CD4-positive, alpha-beta T cell treated with Interferon gamma for 1 hour (primary cell): ENCODE measurements at regions not wholly inside any gene's neighbourhood (a gene's known extent, or its start where the extent isn't known, plus 50 kb on each side); places are given as distances from the start of the nearest gene placed in this dataset.

Source experiments
- DNase-seq: peaks from one replicate; pipeline ENCODE4 v3.0.0-alpha.2; 2020

DNA sequence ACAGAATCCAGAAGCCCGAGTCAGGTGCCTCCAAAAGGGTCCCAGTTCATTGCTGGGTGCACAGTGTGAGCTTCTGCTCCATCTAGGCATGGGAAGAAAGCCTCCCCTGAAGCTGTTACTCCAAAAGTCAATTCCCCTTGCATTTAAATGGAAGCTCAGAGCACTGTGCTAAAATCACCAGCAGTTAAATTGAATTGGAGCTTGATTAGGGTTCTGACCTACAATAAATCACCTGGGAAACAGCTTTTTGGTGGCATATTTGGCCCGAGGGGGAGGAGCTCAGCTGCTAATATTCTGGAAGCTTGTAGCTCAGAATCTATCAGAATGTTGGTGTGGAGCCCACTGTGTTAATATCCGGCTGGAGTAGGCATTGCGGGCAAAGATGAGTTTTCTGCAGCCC lies 87.1 kb upstream of the RGMA start:
- no peak for DNase-seq

DNA sequence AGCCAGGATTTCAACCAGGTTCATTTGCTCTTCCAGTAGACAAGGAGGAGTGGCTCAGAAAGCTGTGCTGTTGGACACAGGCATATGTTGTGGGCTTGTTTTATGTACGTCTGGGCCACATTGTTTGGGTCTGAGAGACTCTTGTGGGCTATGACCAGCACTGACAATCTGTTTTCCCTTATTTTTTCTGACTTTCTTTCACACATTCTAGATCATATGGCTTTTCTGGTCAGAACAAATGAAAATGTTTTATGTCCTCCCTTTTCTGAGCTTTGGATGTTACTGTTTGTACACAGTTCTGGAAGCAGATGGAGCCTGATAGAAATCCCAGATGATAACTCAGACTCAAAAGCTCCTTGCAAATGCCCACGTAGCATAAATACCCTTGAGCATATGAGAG lies 85.8 kb upstream of the RGMA start:
- DNase-seq, result no peak

DNA sequence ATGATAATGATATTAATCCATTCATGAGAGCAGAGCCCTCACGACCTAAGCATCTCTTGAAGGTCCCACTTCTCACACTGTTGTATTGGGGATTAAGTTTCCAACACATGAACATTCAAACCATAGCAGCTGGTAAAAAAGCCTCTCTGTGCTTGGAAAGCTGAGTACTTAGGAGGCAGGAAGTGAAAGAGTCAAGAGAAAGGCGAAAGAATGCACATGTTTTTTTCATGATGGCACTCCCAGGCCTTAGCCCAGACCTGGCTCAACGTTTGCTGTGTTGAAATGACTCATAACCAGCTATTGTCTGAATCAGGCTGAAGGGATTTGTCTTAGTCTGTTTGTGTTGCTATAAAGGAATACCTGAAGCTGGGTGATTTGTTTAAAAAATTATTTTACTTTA lies 84.4 kb upstream of the RGMA start:
- no peak for DNase-seq

- no peak for DNase-seq
Measured at GRCh38 chr15:93171476-93171875, 82.5 kb upstream of the RGMA start.

DNA sequence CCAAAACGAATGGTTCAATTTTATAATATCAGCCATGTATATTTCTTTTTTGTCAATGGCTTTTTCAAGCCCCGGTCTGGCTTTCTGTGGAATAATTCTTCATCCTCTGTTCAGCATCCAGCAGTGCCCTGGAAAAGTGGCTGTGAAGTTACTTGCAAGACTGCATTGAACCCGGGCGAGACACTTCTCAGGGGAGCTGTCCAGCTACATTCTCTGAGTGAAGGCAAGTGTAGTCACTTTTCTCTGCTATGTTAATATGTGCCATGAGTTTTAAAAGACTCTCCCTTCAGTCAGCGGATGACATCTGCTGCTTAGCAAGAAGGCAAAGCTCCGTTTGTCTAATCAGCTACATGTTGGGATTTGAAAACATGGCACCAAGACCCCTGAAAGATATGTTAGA lies 81.3 kb upstream of the RGMA start:
- DNase-seq, result no peak

- DNase-seq, result no peak
Measured at GRCh38 chr15:93168910-93169309, 79.9 kb upstream of the RGMA start.

DNA sequence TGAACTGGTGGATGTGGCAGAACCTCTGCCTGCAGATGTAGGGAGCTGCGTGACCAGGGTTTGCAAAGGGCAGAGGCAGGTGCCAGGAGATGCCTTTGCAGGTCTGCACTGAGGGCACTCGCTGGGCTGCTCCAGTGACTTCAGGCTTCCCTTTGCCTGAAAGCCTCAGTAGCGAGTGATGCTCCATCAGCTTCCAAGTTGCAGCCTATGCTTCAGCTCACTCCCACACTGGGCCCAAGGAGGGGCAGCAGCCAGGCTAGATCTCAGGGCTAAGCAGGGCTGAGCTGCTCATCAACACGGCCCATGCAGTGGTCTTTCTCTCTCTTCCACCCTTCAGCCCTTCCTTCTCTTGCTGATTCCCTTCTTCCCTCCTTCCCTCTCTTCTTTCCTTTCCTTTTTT lies 78.3 kb upstream of the RGMA start:
- no peak for DNase-seq

GRCh38 chr15:93166675-93167074 lies 77.7 kb upstream of the RGMA start:
- no peak for DNase-seq

DNA sequence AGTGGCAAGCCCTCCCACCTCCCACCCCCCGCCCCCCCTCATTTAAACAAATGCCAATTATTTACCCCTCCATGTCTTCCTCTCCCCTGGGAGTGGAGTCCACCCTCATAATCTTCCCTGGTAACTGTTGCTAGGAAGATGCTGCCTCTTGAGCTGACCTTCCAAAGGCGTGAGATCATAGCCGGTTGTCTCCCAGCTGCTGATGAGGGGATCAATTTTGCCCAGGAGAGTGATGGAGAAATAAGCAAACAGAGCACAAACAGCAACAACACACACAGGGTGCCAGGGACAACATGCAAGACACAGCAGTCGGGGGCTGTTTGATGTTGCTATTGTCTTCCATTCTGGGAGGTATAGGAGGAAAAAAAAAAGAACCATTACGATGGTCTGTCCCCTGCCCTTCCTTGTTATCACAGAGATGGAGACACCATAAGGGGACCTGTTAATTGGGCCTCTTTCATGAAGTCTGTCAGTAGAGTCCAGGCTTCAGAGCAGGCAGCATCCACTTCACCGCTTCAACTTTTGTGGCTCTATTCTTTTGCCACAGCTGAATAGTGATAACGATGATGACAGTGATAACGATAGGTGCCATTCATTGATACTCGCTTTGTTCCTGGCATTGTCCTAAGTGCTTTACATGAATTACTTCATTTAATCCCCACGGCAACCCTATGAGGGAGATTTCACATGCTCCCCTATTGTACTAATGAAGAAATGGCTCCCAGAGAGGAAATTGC lies 76.9 kb upstream of the RGMA start:
- DNase-seq, result no peak

- DNase-seq, result no peak
Measured at GRCh38 chr15:93164409-93164808, 75.4 kb upstream of the RGMA start.

DNA sequence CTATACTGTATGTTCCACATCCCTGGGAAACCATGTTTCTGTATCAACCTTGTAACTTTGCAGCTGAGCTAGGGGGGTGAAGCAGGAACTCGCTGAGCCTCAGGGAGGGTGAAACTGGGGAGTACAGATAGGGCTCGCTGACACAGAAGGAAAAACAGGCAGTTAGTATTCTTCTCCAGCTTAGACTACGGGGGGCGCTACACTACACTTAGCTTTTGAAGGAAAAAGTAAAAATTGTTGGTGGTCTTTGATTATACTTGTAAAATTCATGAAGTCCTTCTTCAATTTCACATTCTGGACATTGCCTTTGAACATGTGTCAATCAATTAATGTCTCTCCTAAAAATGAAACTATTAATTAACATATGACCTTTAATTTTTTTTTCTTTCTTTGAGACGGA lies 73.5 kb upstream of the RGMA start:
- no peak for DNase-seq

DNA sequence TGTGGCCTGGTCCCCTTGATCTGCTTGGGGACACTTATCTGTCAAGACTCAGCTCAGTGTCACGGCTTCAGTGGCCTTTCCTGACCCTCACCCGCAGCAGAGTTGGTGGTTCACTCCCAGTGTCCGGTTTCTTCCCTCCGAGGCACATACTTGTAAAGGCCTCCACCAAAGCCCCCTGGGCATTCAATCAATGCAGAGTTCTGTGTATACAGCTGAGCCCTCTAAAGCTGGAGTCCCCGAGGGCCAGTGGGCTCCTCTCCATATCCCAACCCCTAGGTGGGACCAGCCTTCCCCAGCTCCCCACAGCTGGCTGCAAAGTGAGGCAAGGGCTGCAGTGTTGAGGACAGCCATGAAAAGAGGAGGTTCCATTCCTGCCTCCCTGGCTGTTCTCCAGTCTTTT lies 70.9 kb upstream of the RGMA start:
- DNase-seq, result no peak

- no peak for DNase-seq
Measured at GRCh38 chr15:93158097-93158900, 69.3 kb upstream of the RGMA start.

- no peak for DNase-seq
Measured at GRCh38 chr15:93154666-93155065, 65.7 kb upstream of the RGMA start.

DNA sequence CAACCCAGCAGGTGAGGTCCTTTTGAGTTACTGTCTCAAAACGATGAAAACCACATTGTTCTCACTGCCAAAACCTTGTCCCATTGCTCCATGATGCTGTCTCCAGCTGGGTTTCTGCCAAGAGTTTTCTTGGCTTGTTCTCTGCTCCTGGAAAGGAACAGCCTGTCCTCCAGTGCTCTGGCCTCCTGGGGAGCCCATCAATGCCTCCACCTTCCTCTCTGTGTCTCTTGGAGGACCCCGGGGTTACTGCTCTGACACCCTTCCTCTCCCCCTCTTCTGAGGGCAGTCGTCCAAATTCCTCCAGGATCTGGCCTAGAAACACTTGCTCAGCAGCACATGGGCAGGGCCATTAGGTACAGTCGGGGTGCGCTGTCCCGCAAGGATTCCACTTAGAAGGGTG lies 63.9 kb upstream of the RGMA start:
- no peak for DNase-seq

- DNase-seq, result peak; percentile 39
Measured at GRCh38 chr15:93152360-93152759, 63.3 kb upstream of the RGMA start.

- DNase-seq, result peak; percentile 2
Measured at GRCh38 chr15:93150910-93151881, 62.2 kb upstream of the RGMA start.

- DNase-seq, result no peak
Measured at GRCh38 chr15:93146601-93147000, 57.6 kb upstream of the RGMA start.

GRCh38 chr15:93146196-93146595 lies 57.2 kb upstream of the RGMA start:
- DNase-seq, result no peak

GRCh38 chr15:93144463-93145236 lies 55.6 kb upstream of the RGMA start:
- DNase-seq, result no peak

GRCh38 chr15:93143186-93143585 lies 54.2 kb upstream of the RGMA start:
- no peak for DNase-seq

- DNase-seq, result peak; percentile 12
Measured at GRCh38 chr15:93141371-93141794, 52.4 kb upstream of the RGMA start.

- no peak for DNase-seq
Measured at GRCh38 chr15:93139436-93139835, 50.4 kb upstream of the RGMA start.
